ENCODE measurements at regions not wholly inside any gene's neighbourhood (a gene's known extent, or its start where the extent isn't known, plus 50 kb on each side); places are given as distances from the start of the nearest gene placed in this dataset.

- H3K9ac ChIP-seq (ENCODE audit: control insufficient read depth, extremely low read depth, insufficient read depth, low read length) = no peak overlapping the region
- no peak overlapping the region for H2AFZ ChIP-seq (ENCODE audit: control insufficient read depth, low read length)
- H4K20me1 ChIP-seq (ENCODE audit: control insufficient read depth, extremely low read depth, insufficient read depth, low read length) = no peaks in the 10 kb centered on the region
- no peaks in the 10 kb centered on the region for H3K27me3 ChIP-seq (ENCODE audit: control insufficient read depth, extremely low read depth, insufficient read depth, low read length)
- H3K4me1 ChIP-seq (ENCODE audit: control insufficient read depth, extremely low read depth, insufficient read depth, low read length) = no peaks in the 10 kb centered on the region
- no peak for FAIRE-seq
- no peaks in the 10 kb centered on the region for H3K9me1 ChIP-seq (ENCODE audit: control insufficient read depth, extremely low read depth, insufficient read depth, low read length)
- H3K4me3 ChIP-seq (ENCODE audit: control insufficient read depth in 2 of 3, extremely low read depth in 1 of 3, insufficient read depth in 2 of 3, low read depth in 1 of 3, low read length in 3 of 3) = no peak overlapping the region
- no peaks in the 10 kb centered on the region for H3K36me3 ChIP-seq (ENCODE audit: control insufficient read depth in 2 of 2, extremely low read depth in 1 of 2, insufficient read depth in 2 of 2, low read length in 2 of 2)
- no peak overlapping the region for H3K4me2 ChIP-seq (ENCODE audit: control insufficient read depth, extremely low read depth, insufficient read depth, low read depth, low read length)
- H3K9me3 ChIP-seq (ENCODE audit: control insufficient read depth, low read depth, low read length) = no peaks in the 10 kb centered on the region
- no peaks in the 10 kb centered on the region for H3K79me2 ChIP-seq (ENCODE audit: control insufficient read depth, insufficient read depth, low read length)
- no peak for DNase-seq (ENCODE audit: low read depth, low spot score)
- TF ChIP-seq, protein P1, sequence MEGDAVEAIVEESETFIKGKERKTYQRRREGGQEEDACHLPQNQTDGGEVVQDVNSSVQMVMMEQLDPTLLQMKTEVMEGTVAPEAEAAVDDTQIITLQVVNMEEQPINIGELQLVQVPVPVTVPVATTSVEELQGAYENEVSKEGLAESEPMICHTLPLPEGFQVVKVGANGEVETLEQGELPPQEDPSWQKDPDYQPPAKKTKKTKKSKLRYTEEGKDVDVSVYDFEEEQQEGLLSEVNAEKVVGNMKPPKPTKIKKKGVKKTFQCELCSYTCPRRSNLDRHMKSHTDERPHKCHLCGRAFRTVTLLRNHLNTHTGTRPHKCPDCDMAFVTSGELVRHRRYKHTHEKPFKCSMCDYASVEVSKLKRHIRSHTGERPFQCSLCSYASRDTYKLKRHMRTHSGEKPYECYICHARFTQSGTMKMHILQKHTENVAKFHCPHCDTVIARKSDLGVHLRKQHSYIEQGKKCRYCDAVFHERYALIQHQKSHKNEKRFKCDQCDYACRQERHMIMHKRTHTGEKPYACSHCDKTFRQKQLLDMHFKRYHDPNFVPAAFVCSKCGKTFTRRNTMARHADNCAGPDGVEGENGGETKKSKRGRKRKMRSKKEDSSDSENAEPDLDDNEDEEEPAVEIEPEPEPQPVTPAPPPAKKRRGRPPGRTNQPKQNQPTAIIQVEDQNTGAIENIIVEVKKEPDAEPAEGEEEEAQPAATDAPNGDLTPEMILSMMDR (optimal IDR thresholded peaks at IDR 0.05 in 1 of 3, IDR thresholded peaks at IDR 0.05 in 1 of 3, conservative IDR thresholded peaks at IDR 0.05 in 1 of 3; ENCODE audit: extremely low read depth in 1 of 3, insufficient read depth in 2 of 3, low read length in 3 of 3) = no peak
- TF ChIP-seq EZH2 (IDR thresholded peaks at IDR 0.05; ENCODE audit: low read length) = no peak
- dilution Hi-C loops (cut with MboI; ENCODE audit: extremely low pct_ligation_motif_present, low sequenced_read_pairs) = no loop called here
- no peak overlapping the region for H3K27ac ChIP-seq (ENCODE audit: control insufficient read depth, insufficient read depth, low read length)
These were observed 170.0 kb upstream of the LAMA2 start for GRCh38 chr6:128712898-128713297.

DNA sequence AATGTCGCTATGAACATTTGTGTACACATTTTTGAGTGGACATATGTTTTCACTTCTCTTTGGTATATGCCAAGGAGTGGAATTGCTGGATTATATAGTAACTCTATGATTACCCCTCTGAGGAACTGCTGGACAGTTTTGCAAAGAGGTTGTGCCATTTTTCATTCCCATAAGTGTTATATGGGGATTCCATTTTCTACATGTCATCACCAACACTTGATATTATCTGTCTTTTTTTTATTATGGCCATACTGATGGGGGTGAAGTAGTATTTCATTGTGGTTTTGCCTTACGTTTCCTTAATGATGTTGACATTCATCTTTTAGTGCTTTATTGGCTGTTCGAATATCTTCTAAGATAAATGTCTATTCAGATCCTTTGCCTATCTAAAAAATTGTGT is 171.8 kb upstream of the LAMA2 start:
- Histone ChIP-seq H3K27me3 (ENCODE audit: control insufficient read depth, extremely low read depth, insufficient read depth, low read length) (no peaks in the 10 kb centered on the region), H3K9ac (ENCODE audit: control insufficient read depth, extremely low read depth, insufficient read depth, low read length) (no peak overlapping the region), H2AFZ (ENCODE audit: control insufficient read depth, low read length) (no peak overlapping the region), H3K9me1 (ENCODE audit: control insufficient read depth, extremely low read depth, insufficient read depth, low read length) (no peaks in the 10 kb centered on the region), H3K27ac (ENCODE audit: control insufficient read depth, insufficient read depth, low read length) (no peak overlapping the region), H3K4me3 (ENCODE audit: control insufficient read depth in 2 of 3, extremely low read depth in 1 of 3, insufficient read depth in 2 of 3, low read depth in 1 of 3, low read length in 3 of 3) (no peak overlapping the region), H3K79me2 (ENCODE audit: control insufficient read depth, insufficient read depth, low read length) (no peaks in the 10 kb centered on the region), H4K20me1 (ENCODE audit: control insufficient read depth, extremely low read depth, insufficient read depth, low read length) (no peaks in the 10 kb centered on the region), H3K9me3 (ENCODE audit: control insufficient read depth, low read depth, low read length) (no peaks in the 10 kb centered on the region), H3K4me1 (ENCODE audit: control insufficient read depth, extremely low read depth, insufficient read depth, low read length) (no peaks in the 10 kb centered on the region), H3K4me2 (ENCODE audit: control insufficient read depth, extremely low read depth, insufficient read depth, low read depth, low read length) (no peak overlapping the region), H3K36me3 (ENCODE audit: control insufficient read depth in 2 of 2, extremely low read depth in 1 of 2, insufficient read depth in 2 of 2, low read length in 2 of 2) (no peaks in the 10 kb centered on the region)
- no peak for FAIRE-seq
- TF ChIP-seq EZH2 (IDR thresholded peaks at IDR 0.05; ENCODE audit: low read length) = no peak
- TF ChIP-seq, protein P1 (optimal IDR thresholded peaks at IDR 0.05 in 1 of 3, IDR thresholded peaks at IDR 0.05 in 1 of 3, conservative IDR thresholded peaks at IDR 0.05 in 1 of 3; ENCODE audit: extremely low read depth in 1 of 3, insufficient read depth in 2 of 3, low read length in 3 of 3) = no peak
- DNase-seq (ENCODE audit: low read depth, low spot score) = no peak
- dilution Hi-C loops (cut with MboI; ENCODE audit: extremely low pct_ligation_motif_present, low sequenced_read_pairs) = no loop called here
